ENCODE measurements at regions not wholly inside any gene's neighbourhood (a gene's known extent, or its start where the extent isn't known, plus 50 kb on each side); places are given as distances from the start of the nearest gene placed in this dataset.

GRCh38 chr2:139819273-139819796 is 1039.1 kb upstream of the NXPH2 start:
- no peak for DNase-seq

GRCh38 chr2:139814458-139814857 is 1034.3 kb upstream of the NXPH2 start:
- no peak for DNase-seq

GRCh38 chr2:139813340-139813739 is 1033.2 kb upstream of the NXPH2 start:
- DNase-seq: no peak

GRCh38 chr2:139805441-139805840 is 1025.3 kb upstream of the NXPH2 start:
- no peak for DNase-seq

- DNase-seq: no peak
Observed at GRCh38 chr2:139798391-139798790, 1018.2 kb upstream of the NXPH2 start.

GRCh38 chr2:139790807-139791752 is 1010.9 kb upstream of the NXPH2 start:
- DNase-seq: no peak

- no peak for DNase-seq
Observed at GRCh38 chr2:139790136-139790535, 1009.9 kb upstream of the NXPH2 start.

- DNase-seq: no peak
Observed at GRCh38 chr2:139778732-139779131, 998.5 kb upstream of the NXPH2 start.

GRCh38 chr2:139773720-139774277 is 993.6 kb upstream of the NXPH2 start:
- DNase-seq: no peak

GRCh38 chr2:139769633-139770032 is 989.4 kb upstream of the NXPH2 start:
- no peak for DNase-seq

- DNase-seq: no peak
Observed at GRCh38 chr2:139763705-139764104, 983.5 kb upstream of the NXPH2 start.

- DNase-seq: no peak
Observed at GRCh38 chr2:139759000-139759505, 978.9 kb upstream of the NXPH2 start.

- DNase-seq: no peak
Observed at GRCh38 chr2:139746901-139747300, 966.7 kb upstream of the NXPH2 start.

GRCh38 chr2:139744273-139744672 is 964.1 kb upstream of the NXPH2 start:
- DNase-seq: no peak

GRCh38 chr2:139742216-139743172 is 962.3 kb upstream of the NXPH2 start:
- no peak for DNase-seq

- DNase-seq: no peak
Observed at GRCh38 chr2:139737659-139738058, 957.5 kb upstream of the NXPH2 start.

- DNase-seq: no peak
Observed at GRCh38 chr2:139730197-139730596, 950.0 kb upstream of the NXPH2 start.

GRCh38 chr2:139721411-139721995 is 941.3 kb upstream of the NXPH2 start:
- DNase-seq: no peak

- no peak for DNase-seq
Observed at GRCh38 chr2:139720056-139720455, 939.9 kb upstream of the NXPH2 start.

GRCh38 chr2:139704606-139705005 is 924.4 kb upstream of the NXPH2 start:
- no peak for DNase-seq

- no peak for DNase-seq
Observed at GRCh38 chr2:139694327-139694726, 914.1 kb upstream of the NXPH2 start.

- DNase-seq: no peak
Observed at GRCh38 chr2:139686205-139686604, 906.0 kb upstream of the NXPH2 start.
